Gastroesophageal sphincter (tissue), 3 donors: ENCODE measurements at regions not wholly inside any gene's neighbourhood (a gene's known extent, or its start where the extent isn't known, plus 50 kb on each side); places are given as distances from the start of the nearest gene placed in this dataset.

Experiments
- CTCF ChIP-seq, 4 experiments: fragments of 200-600 bp in 2 of 4; fragments of 450-650 bp in 2 of 4; sonication (generic) in 1 of 4; IDR thresholded peaks; one replicate each; pipeline ENCODE4 v1.5.1; 2017 to 2019; ENCODE audit warnings: antibody characterized with exemption in 4 of 4, mild to moderate bottlenecking in 2 of 4, moderate library complexity in 2 of 4
- EP300 ChIP-seq: sonication (generic); formaldehyde crosslinking; IDR thresholded peaks from one replicate; pipeline ENCODE4 v1.6.1; 2017; ENCODE audit warnings: antibody characterized with exemption, mild to moderate bottlenecking
- POLR2AphosphoS5 ChIP-seq: sonication (generic); formaldehyde crosslinking; IDR thresholded peaks from one replicate; pipeline ENCODE4 v1.6.1; 2017; ENCODE audit warnings: antibody characterized with exemption

- TF ChIP-seq CTCF (IDR thresholded peaks at IDR 0.05) (no peak), POLR2AphosphoS5 (no peak), EP300 (no peak)
These were observed 55.2 kb upstream of the SMARCAD1 start for GRCh38 chr4:94152466-94152865.
